Rectal smooth muscle tissue (tissue), 1 donor: ENCODE measurements at regions not wholly inside any gene's neighbourhood (a gene's known extent, or its start where the extent isn't known, plus 50 kb on each side); places are given as distances from the start of the nearest gene placed in this dataset.

Source experiments
- H3K27ac ChIP-seq: one replicate; pipeline ENCODE4 v1.7.0; 2013; ENCODE audit warnings: low read depth, low read length, inconsistent platforms
- H3K27me3 ChIP-seq: one replicate; pipeline ENCODE4 v1.7.0; 2013; ENCODE audit warnings: low read length; ENCODE audit not compliant: control insufficient read depth, insufficient read depth
- H3K36me3 ChIP-seq: one replicate; pipeline ENCODE4 v1.7.0; 2013; ENCODE audit warnings: low read length; ENCODE audit not compliant: control insufficient read depth, insufficient read depth
- H3K4me1 ChIP-seq: one replicate; pipeline ENCODE4 v1.7.0; 2013; ENCODE audit warnings: low read length; ENCODE audit not compliant: control insufficient read depth, insufficient read depth
- H3K4me3 ChIP-seq: one replicate; pipeline ENCODE4 v1.7.0; 2013; ENCODE audit warnings: low read length
- H3K9ac ChIP-seq: one replicate; pipeline ENCODE4 v1.7.0; 2013; ENCODE audit warnings: low read length

DNA sequence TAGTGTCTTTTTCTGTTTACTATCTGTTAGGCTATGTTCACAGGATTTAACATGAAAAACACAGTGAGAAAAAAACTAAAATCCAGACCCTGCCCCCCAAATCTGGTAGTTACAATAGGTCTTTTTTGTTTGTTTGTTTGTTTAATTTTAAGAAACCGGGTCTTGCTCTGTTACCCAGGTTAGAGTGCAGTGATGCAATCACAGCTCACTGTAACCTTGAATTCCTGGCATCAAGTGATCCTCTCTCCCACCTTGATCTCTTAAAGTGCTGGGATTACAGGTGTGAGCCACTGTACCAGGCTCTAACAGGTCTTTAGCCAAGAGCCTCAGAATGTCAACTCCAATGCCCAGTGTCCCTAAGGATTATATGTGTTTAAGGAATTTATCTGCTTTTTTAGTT is 88.0 kb upstream of the GOLIM4 start:
- H3K27me3 ChIP-seq: no peaks in the 10 kb centered on the region
- H3K4me3 ChIP-seq: no peak overlapping the region
- H3K27ac ChIP-seq: no peak overlapping the region
- no peak overlapping the region for H3K9ac ChIP-seq
- no peaks in the 10 kb centered on the region for H3K36me3 ChIP-seq
- H3K4me1 ChIP-seq: no peaks in the 10 kb centered on the region

DNA sequence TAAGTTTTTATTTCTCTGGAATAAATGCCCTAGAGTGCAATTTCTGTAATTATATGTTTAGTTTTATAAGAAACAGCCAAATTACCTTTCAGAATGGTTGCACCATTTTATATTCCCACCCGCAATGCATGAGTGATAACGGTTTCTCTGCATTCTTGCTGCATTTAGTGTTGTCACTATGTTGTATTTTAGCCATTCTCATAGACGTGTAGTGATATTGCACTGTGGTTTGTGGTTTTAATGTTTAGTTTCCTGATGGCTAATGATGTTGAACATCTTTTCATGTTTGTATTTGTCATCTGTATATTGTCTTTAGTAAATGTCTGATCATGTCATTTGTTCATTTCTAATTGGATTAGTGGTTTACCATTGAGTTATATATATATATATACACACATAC is 73.0 kb upstream of the GOLIM4 start:
- Histone ChIP-seq H3K4me3 (no peak overlapping the region), H3K4me1 (no peaks in the 10 kb centered on the region), H3K27me3 (no peaks in the 10 kb centered on the region), H3K27ac (no peak overlapping the region), H3K9ac (no peak overlapping the region), H3K36me3 (no peaks in the 10 kb centered on the region)

DNA sequence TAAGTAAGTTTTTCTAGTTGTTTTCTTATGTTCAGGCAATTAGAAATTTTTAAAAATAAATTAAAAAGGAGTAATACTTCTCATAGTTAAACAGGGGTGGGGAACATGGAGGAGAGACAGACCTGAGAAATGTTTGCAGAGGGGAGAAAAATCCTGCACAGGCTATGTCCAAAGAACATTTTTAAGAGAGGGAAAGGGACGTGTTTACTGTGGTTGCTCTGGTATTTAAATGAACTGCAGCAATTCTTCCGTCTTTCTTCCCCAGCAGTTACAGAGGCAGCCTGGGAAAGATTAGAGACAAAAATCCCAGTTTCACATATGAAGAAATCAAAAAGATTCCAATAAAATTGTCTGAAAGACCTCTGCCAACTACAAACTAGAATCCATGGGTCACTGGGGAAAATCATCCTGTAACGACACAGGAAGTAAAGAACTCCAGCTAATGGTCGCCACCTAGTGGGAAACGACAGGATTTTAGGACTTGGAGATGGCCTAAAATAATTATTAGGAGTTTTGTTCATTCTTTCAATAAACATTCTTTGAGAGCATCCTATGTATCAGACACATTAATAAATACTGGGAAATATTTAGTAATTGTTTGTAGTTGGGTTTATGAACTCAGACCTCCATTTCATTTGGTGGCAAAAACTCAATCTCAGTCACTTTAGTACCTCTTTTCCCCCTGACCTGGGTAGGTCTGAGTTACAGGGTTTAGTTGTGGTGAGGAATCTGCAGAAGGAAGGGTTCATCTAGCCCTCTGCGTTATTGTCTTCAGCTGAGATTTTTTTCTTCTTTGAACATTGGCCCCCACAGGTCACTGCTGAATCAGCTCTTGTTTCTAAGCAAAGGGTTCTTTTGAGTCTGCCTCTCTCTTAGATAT is 69.9 kb upstream of the GOLIM4 start:
- H3K4me3 ChIP-seq: no peak overlapping the region
- no peak overlapping the region for H3K9ac ChIP-seq
- H3K27ac ChIP-seq: no peak overlapping the region
- H3K27me3 ChIP-seq: no peaks in the 10 kb centered on the region
- no peaks in the 10 kb centered on the region for H3K36me3 ChIP-seq
- peaks cover 5% of the 10 kb centered on the region for H3K4me1 ChIP-seq

DNA sequence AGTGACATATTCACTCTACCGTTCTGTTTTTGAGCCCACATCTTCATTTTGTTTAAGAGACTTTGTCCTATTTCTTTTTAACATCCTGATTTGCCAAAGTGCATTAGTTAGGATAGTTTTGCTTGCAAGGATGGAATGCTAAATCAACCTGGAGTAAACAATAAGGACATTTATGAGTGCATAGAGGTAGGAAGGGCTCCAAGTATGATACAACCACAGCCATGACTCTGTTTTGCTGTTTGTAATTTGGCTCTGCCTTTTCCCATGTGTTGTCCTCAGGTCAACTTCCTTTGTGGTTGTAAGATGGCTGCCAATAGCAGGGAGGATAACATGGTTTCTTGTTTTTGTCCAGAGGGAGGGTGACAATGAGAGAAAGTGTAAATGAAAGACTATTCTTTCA is 66.4 kb upstream of the GOLIM4 start:
- Histone ChIP-seq H3K27ac (peak overlapping the region; percentile 45), H3K9ac (no peak overlapping the region), H3K36me3 (no peaks in the 10 kb centered on the region), H3K27me3 (no peaks in the 10 kb centered on the region), H3K4me3 (no peak overlapping the region), H3K4me1 (peaks cover 5% of the 10 kb centered on the region)

DNA sequence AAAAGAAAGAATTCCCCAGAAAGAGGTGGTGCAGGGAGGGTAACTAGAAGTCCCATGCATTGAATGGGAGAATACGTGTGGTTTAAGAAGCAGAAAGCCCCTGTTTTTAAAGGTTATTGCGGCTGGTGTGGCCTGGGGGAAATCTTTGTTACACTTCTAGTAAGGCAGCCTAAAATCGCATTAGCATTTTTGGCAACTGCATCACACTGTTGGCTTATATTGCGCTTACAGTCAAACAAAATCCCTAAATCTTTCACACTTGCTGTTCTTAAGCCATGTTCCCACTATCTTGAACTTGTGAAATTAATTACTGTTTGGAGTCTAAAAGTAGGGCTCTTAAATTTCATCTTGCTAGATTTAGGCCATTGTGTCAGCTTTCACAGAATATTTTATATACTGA is 66.0 kb upstream of the GOLIM4 start:
- no peaks in the 10 kb centered on the region for H3K27me3 ChIP-seq
- peak overlapping the region; percentile 45 for H3K27ac ChIP-seq
- H3K9ac ChIP-seq: no peak overlapping the region
- peaks cover 5% of the 10 kb centered on the region for H3K4me1 ChIP-seq
- no peaks in the 10 kb centered on the region for H3K36me3 ChIP-seq
- no peak overlapping the region for H3K4me3 ChIP-seq

DNA sequence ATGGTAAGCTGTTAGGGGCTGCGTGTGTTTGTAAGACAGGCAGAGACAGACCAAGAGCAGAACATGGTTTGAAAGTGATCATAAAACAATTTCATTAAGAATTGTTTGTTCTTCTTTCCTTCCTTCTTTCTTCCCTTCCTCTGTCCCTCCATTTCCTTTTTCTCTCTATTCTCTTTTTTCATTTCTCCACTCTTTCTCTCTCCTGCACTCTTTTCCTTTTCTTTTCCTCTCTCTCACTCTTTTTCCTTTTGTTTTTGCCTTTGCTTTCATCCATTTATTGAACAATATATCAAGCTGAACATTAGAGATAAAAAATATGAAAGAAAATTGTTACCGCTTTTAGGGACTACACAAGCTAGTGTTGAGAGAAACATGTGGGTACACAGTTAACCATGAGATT is 62.2 kb upstream of the GOLIM4 start:
- H3K9ac ChIP-seq: no peak overlapping the region
- no peaks in the 10 kb centered on the region for H3K27me3 ChIP-seq
- H3K36me3 ChIP-seq: no peaks in the 10 kb centered on the region
- H3K4me3 ChIP-seq: no peak overlapping the region
- no peak overlapping the region for H3K27ac ChIP-seq
- peaks cover 5% of the 10 kb centered on the region for H3K4me1 ChIP-seq

DNA sequence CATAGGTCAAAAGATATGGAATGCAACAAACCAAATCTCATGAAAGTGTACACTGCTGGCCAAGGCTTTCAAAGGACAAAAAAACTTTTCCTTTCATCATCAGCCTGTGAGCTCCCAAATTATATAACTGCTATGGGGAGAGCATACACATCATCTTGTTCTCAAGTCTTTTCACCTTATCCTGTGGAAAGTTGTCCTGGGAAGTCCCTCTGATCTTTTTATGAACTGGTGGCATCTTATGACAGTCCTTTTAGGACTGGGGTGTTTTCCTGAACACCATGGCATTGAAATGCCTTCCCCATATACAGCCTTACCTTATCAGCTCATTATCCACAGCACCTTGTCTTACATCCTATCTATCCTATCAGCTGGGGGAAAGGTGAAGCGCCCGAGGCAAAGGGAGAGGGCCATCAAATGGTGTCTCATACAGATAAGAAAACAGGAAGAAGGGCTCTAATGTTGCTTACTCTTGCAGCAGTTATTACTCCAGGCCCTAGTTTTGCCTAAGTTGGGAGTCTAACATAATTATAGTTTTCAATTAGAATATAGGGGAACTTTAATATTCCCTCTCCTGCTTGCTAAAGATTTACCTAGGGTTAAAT is 61.5 kb upstream of the GOLIM4 start:
- Histone ChIP-seq H3K36me3 (no peaks in the 10 kb centered on the region), H3K27me3 (no peaks in the 10 kb centered on the region), H3K4me3 (no peak overlapping the region), H3K27ac (no peak overlapping the region), H3K4me1 (peaks cover 2% of the 10 kb centered on the region), H3K9ac (no peak overlapping the region)

DNA sequence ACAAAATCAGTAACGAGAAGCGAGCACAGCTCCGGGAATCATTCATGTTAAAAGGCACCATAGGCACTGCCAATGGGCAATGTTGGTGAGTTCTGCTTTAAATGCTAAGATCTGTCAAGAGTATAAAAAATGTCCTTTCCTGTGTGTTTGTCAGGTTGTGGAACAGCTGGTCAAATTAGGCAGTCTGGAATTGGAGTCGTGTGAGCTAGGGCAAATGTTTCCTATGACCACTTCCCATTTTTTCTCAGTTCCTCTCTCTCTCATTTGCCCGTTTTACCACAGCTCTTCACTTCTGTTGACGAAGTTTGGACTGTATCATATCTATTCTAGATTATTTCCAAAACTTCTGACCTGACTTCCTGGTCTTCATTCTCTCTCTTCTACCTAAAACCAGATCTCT is 60.8 kb upstream of the GOLIM4 start:
- Histone ChIP-seq H3K27ac (no peak overlapping the region), H3K36me3 (no peaks in the 10 kb centered on the region), H3K27me3 (no peaks in the 10 kb centered on the region), H3K4me1 (peaks cover under 1% of the 10 kb centered on the region), H3K4me3 (no peak overlapping the region), H3K9ac (no peak overlapping the region)

DNA sequence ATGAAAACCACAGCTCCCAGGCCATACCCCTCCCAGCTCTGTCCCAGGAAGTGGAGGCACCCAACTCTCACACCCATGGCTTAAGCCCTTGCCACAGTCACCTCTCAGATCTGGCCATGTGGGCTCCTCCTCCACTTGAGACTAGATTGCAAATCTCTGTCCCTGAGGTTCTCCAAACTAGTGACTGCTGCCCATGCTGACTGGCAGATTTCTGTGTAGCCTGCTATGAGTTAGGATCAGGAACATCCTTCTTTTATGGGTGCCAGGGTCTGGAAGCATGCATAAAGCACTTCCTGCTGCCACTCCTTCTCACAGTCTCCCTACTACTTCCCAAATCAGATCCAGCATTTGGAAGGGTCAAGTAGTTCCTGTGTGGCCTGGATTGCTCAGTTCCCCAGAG is 59.6 kb upstream of the GOLIM4 start:
- H3K36me3 ChIP-seq: no peaks in the 10 kb centered on the region
- H3K27me3 ChIP-seq: no peaks in the 10 kb centered on the region
- H3K4me3 ChIP-seq: no peak overlapping the region
- no peak overlapping the region for H3K9ac ChIP-seq
- H3K27ac ChIP-seq: no peak overlapping the region
- H3K4me1 ChIP-seq: no peaks in the 10 kb centered on the region

DNA sequence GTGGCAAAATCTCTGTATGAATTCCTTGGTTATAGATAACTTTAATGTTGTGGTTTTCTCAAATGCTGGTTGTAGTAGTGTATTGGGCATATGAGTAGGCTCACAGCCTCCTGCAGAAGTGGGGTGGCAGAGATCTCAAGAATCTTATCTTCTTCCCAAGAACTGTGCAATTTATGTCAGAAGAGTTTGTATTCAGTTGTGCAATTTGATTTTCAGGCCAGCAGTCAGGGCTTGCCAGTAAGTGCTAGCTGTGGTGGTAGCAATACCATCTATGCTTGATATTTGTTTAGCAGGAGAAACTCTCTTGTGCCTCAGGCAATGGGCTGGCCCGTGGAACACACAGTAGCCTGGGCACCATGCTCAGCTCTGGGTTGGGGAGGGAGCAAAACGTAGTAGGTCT is 58.4 kb upstream of the GOLIM4 start:
- H3K27me3 ChIP-seq: no peaks in the 10 kb centered on the region
- no peak overlapping the region for H3K4me3 ChIP-seq
- H3K36me3 ChIP-seq: no peaks in the 10 kb centered on the region
- no peaks in the 10 kb centered on the region for H3K4me1 ChIP-seq
- no peak overlapping the region for H3K9ac ChIP-seq
- H3K27ac ChIP-seq: no peak overlapping the region

DNA sequence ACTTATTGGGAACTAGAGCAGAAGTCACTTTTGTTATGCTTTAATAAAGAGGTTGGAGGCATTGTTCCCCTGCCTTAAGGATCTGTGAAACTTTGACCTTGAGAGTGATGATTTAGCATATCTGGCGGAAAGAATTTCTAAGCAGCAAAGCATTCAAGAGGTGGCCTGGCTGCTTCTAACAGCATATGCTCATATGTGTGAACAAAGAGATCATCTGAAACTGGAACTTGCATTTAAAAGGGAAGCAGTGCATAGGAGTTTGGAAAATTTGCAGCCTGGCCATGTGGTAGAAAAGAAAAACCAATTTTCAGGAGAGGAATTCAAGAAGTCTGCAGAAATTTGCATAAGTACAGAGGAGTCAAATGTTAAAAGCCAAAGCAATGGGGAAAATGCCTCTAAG is 56.4 kb upstream of the GOLIM4 start:
- H3K27me3 ChIP-seq: no peaks in the 10 kb centered on the region
- no peaks in the 10 kb centered on the region for H3K36me3 ChIP-seq
- H3K27ac ChIP-seq: no peak overlapping the region
- no peak overlapping the region for H3K4me3 ChIP-seq
- H3K9ac ChIP-seq: no peak overlapping the region
- no peaks in the 10 kb centered on the region for H3K4me1 ChIP-seq
